Dendritic cell treated with granulocyte-macrophage colony-stimulating factor and Interleukin-4, amounts not matched to agents 40 ng/mL and 50 ng/mL, for 4 days (primary cell): ENCODE measurements at regions not wholly inside any gene's neighbourhood (a gene's known extent, or its start where the extent isn't known, plus 50 kb on each side); places are given as distances from the start of the nearest gene placed in this dataset.

ENCODE experiments used
- H3K27ac Mint-ChIP-seq: one replicate; pipeline ENCODE4 v1.8.0; 2022; ENCODE audit warnings: mild to moderate bottlenecking, mixed read lengths
- H3K27me3 Mint-ChIP-seq: one replicate; pipeline ENCODE4 v1.8.0; 2022; ENCODE audit warnings: mild to moderate bottlenecking, mixed read lengths
- H3K36me3 Mint-ChIP-seq: one replicate; pipeline ENCODE4 v1.8.0; 2022; ENCODE audit warnings: low read depth, mixed read lengths
- H3K4me1 Mint-ChIP-seq: one replicate; pipeline ENCODE4 v1.8.0; 2022; ENCODE audit warnings: low read depth, mixed read lengths
- H3K4me3 Mint-ChIP-seq: one replicate; pipeline ENCODE4 v1.8.0; 2022; ENCODE audit warnings: mild to moderate bottlenecking, moderate library complexity, mixed read lengths
- H3K9me3 Mint-ChIP-seq: one replicate; pipeline ENCODE4 v1.8.0; 2022; ENCODE audit warnings: mixed read lengths
- intact Hi-C: fragments of 100-400 bp; cut with micrococcal nuclease; formaldehyde crosslinking; loops from one replicate; pipeline ENCODE4 v1.15.0; 2022

DNA sequence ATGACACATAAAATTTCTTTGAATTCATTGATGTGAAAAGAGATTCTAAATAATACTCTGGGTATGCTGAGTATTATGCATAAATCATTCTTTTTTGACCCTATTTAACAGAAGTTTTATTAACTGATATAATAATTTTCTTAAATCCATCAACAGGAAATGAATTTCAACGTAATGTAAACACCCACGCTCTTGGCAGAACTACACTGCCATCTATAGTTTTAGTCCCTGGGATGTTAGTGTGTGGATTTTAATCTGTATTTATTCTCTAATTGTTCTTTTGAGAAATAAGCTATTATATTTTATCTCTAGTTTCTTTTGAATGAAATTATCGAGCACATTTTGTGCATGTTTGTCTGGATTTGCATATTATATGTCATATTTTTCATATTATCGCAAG is 666.8 kb upstream of the NDST4 start:
- Mint-ChIP-seq H3K27ac (no peak overlapping the region), H3K4me1 (peaks cover 13% of the 10 kb centered on the region), H3K27me3 (peaks cover 3% of the 10 kb centered on the region), H3K9me3 (no peaks in the 10 kb centered on the region), H3K36me3 (no peaks in the 10 kb centered on the region), H3K4me3 (no peak overlapping the region)
- intact Hi-C loops = no loop called here

DNA sequence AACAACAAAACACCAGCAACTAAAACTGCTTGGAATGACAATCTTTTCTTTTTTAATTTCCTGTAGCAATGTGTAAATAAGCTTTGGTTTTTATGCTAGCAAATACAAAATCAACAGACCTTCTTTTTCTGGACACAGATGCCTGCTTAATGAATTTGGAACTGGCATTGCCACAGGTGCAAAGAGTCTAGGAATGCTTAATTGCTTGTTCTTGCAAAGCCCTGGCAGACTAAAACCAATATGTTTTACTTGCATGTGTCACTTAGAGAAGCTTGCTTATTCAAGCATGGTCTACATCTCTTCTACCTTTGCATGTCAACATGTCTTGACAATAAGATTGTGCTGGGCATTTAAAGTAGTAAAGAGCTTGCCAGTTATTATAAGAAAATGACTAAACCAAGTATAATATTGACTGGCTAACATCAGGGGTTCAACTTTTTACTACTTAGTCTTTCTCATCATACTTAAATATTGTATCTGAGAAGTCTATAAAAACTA is 656.7 kb upstream of the NDST4 start:
- Mint-ChIP-seq H3K27me3 (no peaks in the 10 kb centered on the region), H3K4me3 (no peak overlapping the region), H3K9me3 (no peaks in the 10 kb centered on the region), H3K36me3 (no peaks in the 10 kb centered on the region), H3K27ac (no peak overlapping the region), H3K4me1 (no peaks in the 10 kb centered on the region)
- intact Hi-C loops = no loop called here

DNA sequence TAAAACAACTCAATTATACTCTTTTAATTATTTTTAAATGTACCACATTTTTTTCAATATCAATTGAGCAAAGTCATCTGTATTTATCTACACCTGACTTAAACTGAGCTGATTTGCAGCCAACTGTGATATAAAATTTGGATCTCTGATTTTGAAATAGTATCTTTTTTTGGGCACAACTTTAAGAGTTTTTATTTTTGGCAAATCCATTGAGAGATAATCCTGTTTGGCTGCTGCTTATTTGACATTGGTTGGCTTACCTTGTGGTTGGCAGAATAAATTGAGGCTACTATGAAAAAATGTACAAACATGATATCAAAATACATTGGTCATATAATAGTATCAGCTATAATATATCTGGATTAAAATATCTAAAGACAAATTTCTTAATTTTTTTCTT is 656.0 kb upstream of the NDST4 start:
- Mint-ChIP-seq H3K36me3 (no peaks in the 10 kb centered on the region), H3K4me3 (no peak overlapping the region), H3K9me3 (no peaks in the 10 kb centered on the region), H3K27ac (no peak overlapping the region), H3K27me3 (no peaks in the 10 kb centered on the region), H3K4me1 (no peaks in the 10 kb centered on the region)
- intact Hi-C loops = no loop called here

DNA sequence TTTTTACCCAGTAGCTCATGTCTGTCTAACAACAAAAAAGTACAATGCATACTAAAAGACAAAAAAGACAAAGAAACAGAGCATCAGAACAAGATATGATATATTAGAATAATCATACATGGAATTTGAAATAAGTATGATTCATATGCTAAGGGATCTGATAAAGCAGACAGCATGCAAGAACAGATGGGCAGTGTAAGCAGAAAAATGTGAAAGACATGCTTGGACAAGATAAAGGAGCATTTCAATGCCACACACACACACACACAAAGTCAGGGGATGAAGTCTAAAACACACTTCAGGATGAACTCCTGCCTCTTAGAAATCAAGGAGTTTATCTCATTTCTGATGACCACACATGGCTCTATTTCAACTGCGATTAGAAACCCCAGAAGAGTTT is 649.6 kb upstream of the NDST4 start:
- H3K27ac Mint-ChIP-seq = no peak overlapping the region
- H3K27me3 Mint-ChIP-seq = no peaks in the 10 kb centered on the region
- intact Hi-C loops = no loop called here
- H3K4me3 Mint-ChIP-seq = no peak overlapping the region
- no peaks in the 10 kb centered on the region for H3K36me3 Mint-ChIP-seq
- no peaks in the 10 kb centered on the region for H3K9me3 Mint-ChIP-seq
- no peaks in the 10 kb centered on the region for H3K4me1 Mint-ChIP-seq

DNA sequence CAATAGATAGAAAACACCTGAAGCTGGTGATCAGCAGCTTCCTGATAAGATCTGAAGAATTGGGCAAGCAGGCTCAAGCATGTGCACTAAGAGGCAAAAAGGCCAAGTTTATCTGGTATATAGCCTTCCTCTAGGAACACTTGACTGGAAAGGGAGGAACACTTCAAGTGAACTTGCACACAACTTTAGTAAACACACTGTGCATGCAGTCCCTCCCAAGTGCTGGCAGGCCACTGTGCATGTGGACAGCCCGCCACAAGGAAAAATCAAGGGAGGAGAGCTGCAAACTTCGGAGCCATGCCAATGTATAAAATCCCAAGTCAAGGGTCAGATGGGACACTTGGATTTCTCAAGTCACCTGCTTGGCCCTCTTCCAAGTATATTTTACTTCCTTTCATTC is 645.8 kb upstream of the NDST4 start:
- Mint-ChIP-seq H3K36me3 (no peaks in the 10 kb centered on the region), H3K27ac (no peak overlapping the region), H3K27me3 (no peaks in the 10 kb centered on the region), H3K4me3 (no peak overlapping the region), H3K9me3 (peaks cover under 1% of the 10 kb centered on the region), H3K4me1 (no peaks in the 10 kb centered on the region)
- intact Hi-C loops = no loop called here

DNA sequence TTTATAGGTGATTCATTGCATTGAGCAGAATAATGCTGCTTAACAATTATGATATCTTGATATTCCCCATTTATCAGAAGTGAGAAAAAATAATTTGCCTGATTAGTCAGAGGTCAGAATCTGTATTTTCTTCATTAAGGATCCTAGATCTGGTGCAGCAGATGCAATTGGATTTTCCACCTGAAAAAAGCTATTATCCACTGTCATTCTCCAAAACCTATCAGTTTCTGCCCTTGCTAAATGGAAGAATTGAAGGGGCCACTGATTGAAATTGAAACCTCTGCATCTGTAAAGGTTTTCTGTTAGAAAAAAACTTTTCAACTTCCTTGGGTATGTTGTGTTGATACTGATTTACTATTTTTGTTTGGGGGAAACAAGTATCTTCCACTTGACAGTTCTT is 636.0 kb upstream of the NDST4 start:
- H3K4me1 Mint-ChIP-seq = no peaks in the 10 kb centered on the region
- no peak overlapping the region for H3K27ac Mint-ChIP-seq
- no peaks in the 10 kb centered on the region for H3K36me3 Mint-ChIP-seq
- intact Hi-C loops = no loop called here
- no peaks in the 10 kb centered on the region for H3K27me3 Mint-ChIP-seq
- no peak overlapping the region for H3K4me3 Mint-ChIP-seq
- peaks cover 17% of the 10 kb centered on the region for H3K9me3 Mint-ChIP-seq

DNA sequence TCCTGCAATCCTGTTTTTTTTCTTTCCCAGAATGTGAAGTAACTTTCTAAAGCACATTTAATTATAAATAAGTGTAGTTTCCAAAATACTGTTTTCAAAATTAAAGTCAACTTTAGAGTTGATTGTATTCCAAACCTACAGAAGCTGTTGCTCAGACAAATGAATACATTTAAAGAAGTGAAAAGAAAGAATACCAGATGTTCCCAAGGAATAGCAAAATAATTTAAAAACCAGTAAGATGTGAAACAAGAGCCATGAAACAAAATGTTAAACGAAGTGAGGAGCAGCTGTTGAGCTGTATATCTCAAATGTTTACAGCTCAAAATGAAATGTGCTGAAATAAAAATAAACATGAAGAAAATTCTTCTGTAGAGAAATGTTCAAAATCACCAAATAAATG is 627.4 kb upstream of the NDST4 start:
- Mint-ChIP-seq H3K36me3 (no peaks in the 10 kb centered on the region), H3K9me3 (no peaks in the 10 kb centered on the region), H3K27me3 (no peaks in the 10 kb centered on the region), H3K4me1 (no peaks in the 10 kb centered on the region), H3K27ac (no peak overlapping the region), H3K4me3 (no peak overlapping the region)
- intact Hi-C loops = no loop called here

DNA sequence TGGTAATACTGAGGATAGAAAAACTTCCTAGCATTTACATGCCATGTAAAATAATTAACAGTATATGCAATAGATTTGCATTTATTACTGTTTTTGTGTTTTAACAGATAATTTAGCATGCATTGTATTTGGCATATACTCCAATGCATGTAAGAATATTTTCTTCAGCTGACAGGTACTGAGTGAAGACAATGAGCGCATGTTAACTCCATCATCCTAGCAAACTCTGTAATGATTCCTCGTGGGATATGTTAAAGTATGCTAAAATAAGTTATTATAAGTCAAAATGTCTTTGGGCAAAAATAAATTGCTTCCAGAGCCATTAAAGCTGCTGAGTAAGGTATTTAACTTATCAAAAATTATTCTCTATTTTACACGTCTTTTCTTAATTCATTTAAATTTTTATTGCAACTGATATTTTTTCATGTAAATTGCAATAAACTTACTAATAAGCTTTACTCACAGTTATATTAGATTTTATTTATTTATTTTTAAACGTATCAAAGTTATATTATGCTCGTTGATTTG is 616.4 kb upstream of the NDST4 start:
- Mint-ChIP-seq H3K27me3 (no peaks in the 10 kb centered on the region), H3K9me3 (no peaks in the 10 kb centered on the region), H3K4me1 (no peaks in the 10 kb centered on the region), H3K36me3 (no peaks in the 10 kb centered on the region), H3K4me3 (no peak overlapping the region), H3K27ac (no peak overlapping the region)
- intact Hi-C loops = no loop called here

DNA sequence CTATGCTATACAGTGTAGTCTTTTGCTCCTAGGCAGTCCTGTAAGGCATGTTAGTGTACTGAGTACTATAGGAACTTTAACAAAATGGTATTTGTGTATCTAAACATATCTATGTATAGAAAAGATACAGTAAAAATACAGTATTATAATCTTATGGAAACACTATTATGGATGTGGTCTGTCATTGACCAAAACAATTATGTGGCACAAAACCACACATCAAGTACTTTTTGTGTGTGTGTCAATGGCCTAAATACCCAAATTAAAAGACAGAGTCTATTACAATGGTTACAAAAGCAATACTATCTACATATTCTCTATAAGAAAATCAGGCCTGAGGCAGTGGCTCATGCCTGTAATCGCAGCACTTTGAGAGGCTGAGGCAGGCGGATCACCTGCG is 610.2 kb upstream of the NDST4 start:
- H3K27me3 Mint-ChIP-seq = no peaks in the 10 kb centered on the region
- intact Hi-C loops = no loop called here
- no peak overlapping the region for H3K27ac Mint-ChIP-seq
- H3K4me1 Mint-ChIP-seq = no peaks in the 10 kb centered on the region
- no peaks in the 10 kb centered on the region for H3K36me3 Mint-ChIP-seq
- H3K9me3 Mint-ChIP-seq = no peaks in the 10 kb centered on the region
- H3K4me3 Mint-ChIP-seq = no peak overlapping the region

DNA sequence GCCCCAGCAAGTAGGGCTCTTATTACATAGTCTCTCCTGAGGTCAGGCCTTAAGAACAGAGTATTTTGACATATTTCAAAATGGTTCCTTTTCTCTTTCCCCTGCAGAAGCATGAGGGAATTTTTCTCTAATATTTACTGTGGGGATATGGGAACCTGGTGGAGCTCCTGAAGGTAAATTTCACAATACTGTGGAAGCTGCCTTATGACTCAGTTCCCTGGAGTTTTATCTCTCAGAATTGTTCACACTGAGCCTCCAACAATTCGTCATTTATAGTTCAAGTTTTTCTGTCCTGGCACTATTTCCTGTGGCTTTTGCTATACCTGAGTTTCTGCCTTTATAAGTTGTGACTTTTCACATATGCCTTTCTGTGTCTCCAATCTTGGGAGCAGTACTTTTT is 607.2 kb upstream of the NDST4 start:
- Mint-ChIP-seq H3K4me3 (no peak overlapping the region), H3K9me3 (no peaks in the 10 kb centered on the region), H3K27me3 (no peaks in the 10 kb centered on the region), H3K36me3 (no peaks in the 10 kb centered on the region), H3K4me1 (no peaks in the 10 kb centered on the region), H3K27ac (no peak overlapping the region)
- intact Hi-C loops = no loop called here

DNA sequence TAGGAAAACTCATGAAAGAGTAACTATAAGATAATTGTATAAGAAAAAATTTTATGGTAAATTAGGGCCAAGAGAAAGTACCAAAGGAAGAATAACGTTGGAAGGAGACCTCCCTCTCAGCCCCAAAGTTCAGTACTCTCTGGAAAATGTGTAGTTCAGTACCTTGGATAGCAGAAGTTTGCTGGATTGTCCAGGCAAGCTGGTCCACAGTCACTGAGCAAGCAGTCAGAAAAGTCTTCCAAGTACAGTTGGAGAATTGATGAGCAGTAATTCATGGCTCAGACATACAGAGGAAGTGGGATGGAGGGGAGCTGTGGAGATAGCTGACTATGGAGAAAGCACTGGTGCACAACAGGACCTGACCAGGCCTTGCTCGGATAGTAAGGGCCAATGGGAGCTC is 598.2 kb upstream of the NDST4 start:
- Mint-ChIP-seq H3K4me1 (no peaks in the 10 kb centered on the region), H3K27ac (no peak overlapping the region), H3K4me3 (no peak overlapping the region), H3K9me3 (peaks cover 16% of the 10 kb centered on the region), H3K36me3 (no peaks in the 10 kb centered on the region), H3K27me3 (no peaks in the 10 kb centered on the region)
- intact Hi-C loops = no loop called here

DNA sequence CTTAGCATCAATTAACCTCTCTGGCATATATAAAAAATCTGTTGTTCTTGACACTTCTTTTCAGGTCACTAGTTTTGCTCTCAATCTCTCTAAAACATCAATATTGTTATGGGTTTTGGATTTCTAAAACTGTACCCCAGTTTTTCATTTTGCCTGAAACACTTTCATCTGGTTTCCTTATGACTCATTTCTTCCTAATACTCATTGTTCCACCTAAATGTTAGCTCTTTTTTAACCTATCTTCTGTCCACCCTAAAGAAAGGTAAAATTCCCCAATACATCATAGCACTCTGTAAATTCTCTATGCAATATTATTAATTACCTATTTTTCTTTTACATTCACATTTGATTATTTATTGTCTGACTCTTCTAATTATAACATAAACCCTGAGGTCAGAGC is 575.5 kb upstream of the NDST4 start:
- peaks cover 8% of the 10 kb centered on the region for H3K9me3 Mint-ChIP-seq
- no peaks in the 10 kb centered on the region for H3K36me3 Mint-ChIP-seq
- no peak overlapping the region for H3K4me3 Mint-ChIP-seq
- H3K27me3 Mint-ChIP-seq = no peaks in the 10 kb centered on the region
- H3K27ac Mint-ChIP-seq = no peak overlapping the region
- H3K4me1 Mint-ChIP-seq = no peaks in the 10 kb centered on the region
- intact Hi-C loops = no loop called here

DNA sequence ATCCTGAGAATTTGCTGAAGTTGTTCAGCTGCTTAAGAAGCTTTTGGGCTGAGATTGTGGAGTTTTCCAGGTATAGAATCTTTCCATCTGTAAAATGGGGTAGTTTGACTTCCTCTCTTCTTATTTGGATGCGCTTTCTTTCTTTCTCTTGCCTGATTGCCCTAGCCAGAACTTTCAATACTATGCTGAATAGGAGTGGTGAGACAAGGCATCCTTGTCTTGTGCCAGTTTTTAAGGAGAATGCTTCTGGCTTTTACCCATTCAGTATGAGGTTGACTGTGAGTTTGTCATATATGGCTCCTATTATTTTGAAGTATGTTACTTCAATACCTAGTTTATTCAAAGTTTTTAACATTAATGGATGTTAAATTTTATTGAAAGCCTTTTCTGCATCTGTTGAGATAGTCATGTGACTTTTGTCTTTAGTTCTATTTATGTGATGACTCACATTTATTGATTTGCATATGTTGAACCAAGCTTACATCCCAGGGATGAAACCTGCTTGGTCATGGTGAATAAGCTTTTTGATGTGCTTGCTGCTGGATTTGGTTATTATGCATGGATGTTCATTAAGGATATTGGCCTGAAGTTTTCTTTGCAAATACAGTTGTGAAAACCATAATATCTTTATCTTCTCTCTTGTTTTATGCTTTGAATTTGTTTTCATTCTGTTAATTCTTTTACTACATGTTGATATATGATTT is 573.8 kb upstream of the NDST4 start:
- H3K27ac Mint-ChIP-seq = no peak overlapping the region
- no peak overlapping the region for H3K4me3 Mint-ChIP-seq
- intact Hi-C loops = no loop called here

DNA sequence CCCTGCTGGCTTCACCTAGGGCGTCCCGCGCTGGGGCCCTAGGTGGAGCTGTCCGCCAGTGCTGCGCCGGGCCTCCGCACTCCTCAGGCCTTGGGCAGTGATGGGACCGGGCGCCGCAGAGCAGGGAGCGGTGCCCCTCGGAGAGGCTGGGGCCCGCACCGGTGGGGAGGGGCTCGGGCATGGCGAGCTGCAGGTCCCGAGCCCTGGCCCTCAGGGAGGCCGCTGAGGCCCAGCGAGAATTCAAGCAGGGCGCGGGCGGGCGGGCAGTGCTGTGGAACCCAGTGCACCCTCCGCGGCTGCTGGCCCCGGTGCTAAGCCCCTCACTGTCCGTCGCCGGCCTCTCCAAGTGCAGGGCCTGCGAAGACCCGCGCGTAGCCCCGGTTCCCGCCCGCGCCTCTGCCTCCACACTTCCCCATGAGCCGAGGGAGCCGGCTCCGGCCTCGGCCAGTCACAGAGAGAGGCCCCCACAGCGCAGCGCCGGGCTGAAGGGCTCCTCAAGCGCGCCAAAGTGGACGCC is 565.1 kb upstream of the NDST4 start:
- intact Hi-C loops = no loop called here
- H3K27ac Mint-ChIP-seq = no peak overlapping the region
- no peaks in the 10 kb centered on the region for H3K4me1 Mint-ChIP-seq
- no peak overlapping the region for H3K4me3 Mint-ChIP-seq
- H3K36me3 Mint-ChIP-seq = no peaks in the 10 kb centered on the region
- no peaks in the 10 kb centered on the region for H3K27me3 Mint-ChIP-seq
- peaks cover 18% of the 10 kb centered on the region for H3K9me3 Mint-ChIP-seq

More for the DNA sequence above, 573.8 kb upstream of the NDST4 start:
- Mint-ChIP-seq H3K4me1 (no peaks in the 10 kb centered on the region), H3K9me3 (peaks cover 8% of the 10 kb centered on the region), H3K36me3 (no peaks in the 10 kb centered on the region), H3K27me3 (no peaks in the 10 kb centered on the region)

DNA sequence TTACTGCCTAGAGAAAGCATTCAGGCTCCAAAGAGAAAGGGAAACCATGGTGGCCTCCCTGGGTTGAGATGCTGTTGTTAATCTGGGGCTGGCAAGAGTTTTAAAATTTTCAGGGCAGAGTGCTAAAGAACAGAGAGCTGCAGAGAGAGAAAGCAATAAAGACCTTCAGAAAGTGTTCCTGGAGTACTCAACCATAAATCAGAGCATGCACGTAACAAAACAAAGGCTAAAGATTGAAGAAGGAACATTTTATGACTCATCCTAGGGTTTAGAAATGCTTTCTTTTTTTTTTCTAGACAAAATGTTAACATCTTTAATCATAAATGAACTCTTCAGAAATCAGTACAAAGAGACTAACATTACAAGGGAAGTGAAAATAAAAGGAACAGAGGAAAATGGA is 562.3 kb upstream of the NDST4 start:
- no peak overlapping the region for H3K27ac Mint-ChIP-seq
- no peak overlapping the region for H3K4me3 Mint-ChIP-seq

More for the DNA sequence above, 562.3 kb upstream of the NDST4 start:
- Mint-ChIP-seq H3K27me3 (no peaks in the 10 kb centered on the region), H3K4me1 (no peaks in the 10 kb centered on the region), H3K36me3 (no peaks in the 10 kb centered on the region), H3K9me3 (peaks cover 18% of the 10 kb centered on the region)
- intact Hi-C loops = no loop called here
